ENCODE measurements at regions not wholly inside any gene's neighbourhood (a gene's known extent, or its start where the extent isn't known, plus 50 kb on each side); places are given as distances from the start of the nearest gene placed in this dataset.

- no peak overlapping the region for H3K4me3 Mint-ChIP-seq
- TF ChIP-seq ZNF114 (CRISPR knock-in tag; IDR thresholded peaks at IDR 0.05), result no peak
- no peak for TF ChIP-seq STAT1 (IDR thresholded peaks at IDR 0.05; ENCODE audit: unreplicated experiment)
- no peak for TF ChIP-seq ETS1 (IDR thresholded peaks at IDR 0.05)
- no peak for TF ChIP-seq JUNB (IDR thresholded peaks at IDR 0.05; ENCODE audit: unreplicated experiment)
- no peak for TF ChIP-seq EZH2 (IDR thresholded peaks at IDR 0.05; ENCODE audit: low read depth, unreplicated experiment)
- TF ChIP-seq CREB1 (CRISPR knock-in tag; IDR thresholded peaks at IDR 0.05; ENCODE audit: low read depth), result no peak
- no peak for TF ChIP-seq CTCF (conservative IDR thresholded peaks at IDR 0.05; ENCODE audit: low read depth in 2 of 2)
- TF ChIP-seq ZNF462 (CRISPR knock-in tag; IDR thresholded peaks at IDR 0.05), result no peak
- TF ChIP-seq REST (IDR thresholded peaks at IDR 0.05; ENCODE audit: unreplicated experiment), result no peak
- TF ChIP-seq POLR2AphosphoS5 (IDR thresholded peaks at IDR 0.05; ENCODE audit: low read depth), result no peak
- Histone ChIP-seq H3K36me3 (ENCODE audit: insufficient read depth) (no peaks in the 10 kb centered on the region), H3K4me2 (no peak overlapping the region), H3K27ac (ENCODE audit: low read depth) (no peak overlapping the region), H3K4me1 (ENCODE audit: insufficient read depth) (peaks cover 4% of the 10 kb centered on the region; the same call in 1 of the 2 replicates), H3K9me2 (ENCODE audit: insufficient read depth) (0 out of 2 replicates have a peak, but pooled peaks cover 6% of the 10 kb centered on the region), H3K4me3 (no peak overlapping the region), H2AFZ (no peak overlapping the region), H3K27me3 (ENCODE audit: insufficient read depth) (no peaks in the 10 kb centered on the region), H3K79me2 (replicated peaks; ENCODE audit: insufficient read depth) (no peaks in the 10 kb centered on the region), H3F3A (replicated peaks; ENCODE audit: low read depth) (no peaks in the 10 kb centered on the region), H4K20me1 (replicated peaks; ENCODE audit: insufficient read depth) (no peaks in the 10 kb centered on the region)
- H3K9me3 Mint-ChIP-seq, result no peaks in the 10 kb centered on the region
- peaks cover 3% of the 10 kb centered on the region for H3K27me3 Mint-ChIP-seq (ENCODE audit: insufficient read depth, low read depth, poor library complexity)
- no peaks in the 10 kb centered on the region for H3K36me3 Mint-ChIP-seq (ENCODE audit: low read depth)
- no peak overlapping the region for H3K27ac Mint-ChIP-seq
- ATAC-seq (no peak), DNase-seq (ENCODE audit: low spot score) (no peak)
- H3K4me1 Mint-ChIP-seq, result peaks cover 6% of the 10 kb centered on the region; the same call in 2 of the 3 replicates
Measured at GRCh38 chr4:77349796-77350195, 192.8 kb downstream of the CCNG2 start.
